GM12891 (cell line): ENCODE measurements at regions not wholly inside any gene's neighbourhood (a gene's known extent, or its start where the extent isn't known, plus 50 kb on each side); places are given as distances from the start of the nearest gene placed in this dataset.
A peak's percentile ranks its signal among the peaks of the same experiment; 100 is the strongest.

Experiments used
- DNase-seq: peaks from one replicate; pipeline ENCODE4 v3.0.0; 2011; ENCODE audit warnings: low spot score; ENCODE audit not compliant: insufficient read length
- FAIRE-seq: peaks from 2 replicates; lab custom pipeline; 2011; peaks lifted over from hg19 to GRCh38; lab: Jason Lieb, UNC
- PAX5 ChIP-seq: IDR thresholded peaks from 2 replicates; pipeline ENCODE4 v1.6.1; 2011; ENCODE audit warnings: low read length, moderate library complexity, mild to moderate bottlenecking; ENCODE audit not compliant: insufficient read depth, severe bottlenecking
- POLR2A ChIP-seq: IDR thresholded peaks from 2 replicates; pipeline ENCODE4 v1.6.1; 2011; ENCODE audit warnings: low read depth, low read length, control low read depth
- POLR2AphosphoS5 ChIP-seq: IDR thresholded peaks from 2 replicates; pipeline ENCODE4 v1.6.1; 2011; ENCODE audit warnings: low read depth, low read length, control low read depth
- POU2F2 ChIP-seq: IDR thresholded peaks from 2 replicates; pipeline ENCODE4 v1.6.1; 2011; ENCODE audit warnings: low read depth, mild to moderate bottlenecking, control low read depth, low read length, moderate library complexity
- SPI1 ChIP-seq: IDR thresholded peaks from 2 replicates; pipeline ENCODE4 v1.6.1; 2011; ENCODE audit warnings: low read depth, low read length, control low read depth
- TAF1 ChIP-seq: IDR thresholded peaks from 2 replicates; pipeline ENCODE4 v1.6.1; 2011; ENCODE audit warnings: low read depth, low read length, control low read depth

DNA sequence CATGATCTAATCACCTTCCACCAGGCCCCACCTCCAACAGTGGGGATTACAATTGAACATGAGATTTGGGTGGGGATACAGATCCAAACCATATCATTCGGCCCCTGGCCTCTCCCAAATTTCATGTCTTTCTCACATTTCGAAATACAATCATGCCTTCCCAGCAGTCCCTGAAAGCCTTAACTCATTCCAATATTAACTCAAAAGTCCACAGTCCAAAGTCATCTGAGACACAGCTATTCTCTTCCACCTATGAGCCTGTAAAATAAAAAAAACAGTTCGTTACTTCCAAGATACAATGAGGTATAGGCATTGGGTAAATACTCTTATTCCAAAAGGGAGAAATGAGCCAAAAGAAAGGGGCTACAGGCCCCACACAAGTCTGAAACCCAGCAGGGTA lies 222.6 kb downstream of the SOD2 start:
- DNase-seq (no peak), FAIRE-seq (no peak)
- TF ChIP-seq TAF1 (no peak), POLR2AphosphoS5 (no peak), PAX5 (no peak), POLR2A (no peak), POU2F2 (no peak), SPI1 (no peak)

DNA sequence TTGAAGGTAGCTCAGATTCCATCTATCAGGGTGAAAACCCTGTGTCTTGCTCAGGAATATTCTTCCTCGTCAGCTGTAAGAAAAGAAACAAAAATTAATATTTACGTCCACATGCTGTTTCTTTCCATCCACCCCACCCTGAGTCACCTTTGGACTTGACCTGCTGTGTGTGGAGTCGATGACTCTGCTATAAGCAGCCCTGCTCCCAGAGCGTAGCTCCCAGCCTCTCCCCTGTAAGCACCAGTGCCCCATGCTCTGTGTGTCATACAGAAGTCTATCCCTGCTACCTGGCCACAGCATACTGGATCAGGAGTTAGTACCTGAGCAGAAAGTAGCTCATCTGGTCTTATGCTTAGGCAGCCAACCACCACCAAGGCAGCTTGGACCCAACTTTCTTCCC lies 223.6 kb downstream of the SOD2 start:
- DNase-seq (no peak), FAIRE-seq (no peak)
- TF ChIP-seq SPI1, result no peak
- no peak for TF ChIP-seq POU2F2
- TF ChIP-seq TAF1, result no peak
- no peak for TF ChIP-seq PAX5
- TF ChIP-seq POLR2A, result no peak
- no peak for TF ChIP-seq POLR2AphosphoS5

DNA sequence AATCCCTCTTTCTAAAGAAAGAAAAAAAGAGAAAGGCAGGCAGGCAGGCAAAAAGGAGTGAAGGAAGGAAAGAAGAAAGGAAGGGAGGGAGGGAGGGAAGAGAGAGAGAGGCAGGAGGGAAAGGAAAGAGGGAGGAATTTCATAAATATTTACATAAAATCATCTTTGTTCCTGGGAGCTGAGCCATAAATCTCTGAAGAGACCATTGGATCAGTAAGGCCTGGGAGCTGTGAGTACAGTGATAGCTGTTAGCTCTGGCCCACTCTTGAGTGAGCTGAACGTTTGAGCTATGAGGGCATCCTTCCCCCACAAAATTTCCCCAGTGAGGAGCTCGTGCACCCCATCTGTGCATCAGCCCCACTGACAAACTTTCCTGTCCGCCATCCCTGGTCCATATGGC lies 224.0 kb downstream of the SOD2 start:
- TF ChIP-seq POLR2AphosphoS5 (no peak), TAF1 (no peak), SPI1 (no peak), PAX5 (no peak), POU2F2 (no peak), POLR2A (no peak)
- no peak for DNase-seq
- FAIRE-seq, result no peak

DNA sequence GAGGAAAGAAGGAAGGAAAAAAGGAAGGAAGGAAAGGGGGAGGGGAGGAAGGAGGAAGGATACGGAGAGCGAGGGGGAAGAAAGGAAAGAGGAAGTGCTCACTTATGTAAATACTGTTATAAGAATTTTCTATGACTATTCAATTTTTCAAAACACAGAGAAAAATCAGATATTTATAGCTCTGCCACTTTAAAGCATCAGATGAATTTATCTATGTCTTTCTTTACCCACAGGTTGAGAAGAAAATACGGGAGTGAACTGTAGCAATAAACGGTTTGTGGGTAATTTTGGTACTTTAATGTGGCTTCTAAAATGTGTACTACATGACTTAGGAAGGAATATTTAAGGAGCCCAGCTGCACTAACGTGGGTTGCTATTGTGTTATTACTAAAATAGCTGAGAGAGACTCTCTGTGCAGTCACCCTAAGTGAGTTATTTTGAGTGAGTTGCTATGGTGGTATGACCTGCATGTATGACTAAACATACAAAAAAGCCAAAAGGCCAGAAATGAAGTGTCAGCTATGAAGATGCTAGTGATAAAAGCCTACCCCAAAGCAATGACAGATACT lies 225.5 kb downstream of the SOD2 start:
- TF ChIP-seq PAX5 (no peak), POLR2AphosphoS5 (no peak), SPI1 (peak; percentile 94), POLR2A (no peak)
- FAIRE-seq, result peak; percentile 81
- DNase-seq, result peak; percentile 22

DNA sequence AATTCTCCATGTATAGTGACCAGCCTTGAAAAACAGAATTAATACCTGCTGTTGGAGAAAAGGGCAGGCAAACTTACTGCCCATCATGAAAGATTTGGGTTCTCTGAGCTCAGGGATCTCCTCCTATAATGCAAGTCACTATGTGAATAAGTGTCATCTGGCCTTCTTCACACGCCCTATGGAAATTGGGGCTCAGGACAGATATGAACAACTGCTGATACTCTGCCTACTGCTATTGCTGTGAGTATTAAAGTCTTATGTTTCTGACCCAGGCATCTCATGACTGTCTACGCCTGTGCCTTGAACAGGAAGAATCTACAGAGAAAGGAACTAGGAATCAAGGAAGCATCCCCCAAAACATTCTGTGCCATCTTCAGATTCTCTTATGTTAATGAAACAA lies 226.1 kb downstream of the SOD2 start:
- no peak for DNase-seq
- FAIRE-seq, result peak; percentile 41
- TF ChIP-seq TAF1, result no peak
- TF ChIP-seq PAX5, result no peak
- no peak for TF ChIP-seq SPI1
- TF ChIP-seq POLR2AphosphoS5, result no peak
- TF ChIP-seq POU2F2, result no peak
- TF ChIP-seq POLR2A, result no peak

DNA sequence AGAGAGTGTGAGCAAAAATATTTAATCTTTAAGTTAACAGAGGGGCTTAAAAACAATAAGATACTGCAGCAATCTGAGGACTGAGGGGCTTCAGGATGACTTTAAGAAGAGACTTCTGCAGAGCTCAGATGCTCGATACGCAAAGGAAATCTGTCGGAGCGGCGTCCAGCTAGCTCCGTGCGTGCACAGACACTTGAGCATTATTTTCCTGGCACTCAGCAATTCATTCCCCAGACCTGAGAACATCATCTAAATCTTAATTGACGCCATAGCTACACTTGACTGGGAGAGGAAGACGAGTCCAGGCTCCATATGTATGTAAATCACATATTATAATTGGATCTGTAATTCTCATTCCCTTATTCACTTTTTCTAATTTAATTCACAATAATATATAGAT lies 228.2 kb downstream of the SOD2 start:
- DNase-seq, result no peak
- FAIRE-seq, result no peak
- TF ChIP-seq POLR2AphosphoS5 (no peak), SPI1 (no peak), POU2F2 (no peak), POLR2A (no peak), TAF1 (no peak), PAX5 (no peak)

DNA sequence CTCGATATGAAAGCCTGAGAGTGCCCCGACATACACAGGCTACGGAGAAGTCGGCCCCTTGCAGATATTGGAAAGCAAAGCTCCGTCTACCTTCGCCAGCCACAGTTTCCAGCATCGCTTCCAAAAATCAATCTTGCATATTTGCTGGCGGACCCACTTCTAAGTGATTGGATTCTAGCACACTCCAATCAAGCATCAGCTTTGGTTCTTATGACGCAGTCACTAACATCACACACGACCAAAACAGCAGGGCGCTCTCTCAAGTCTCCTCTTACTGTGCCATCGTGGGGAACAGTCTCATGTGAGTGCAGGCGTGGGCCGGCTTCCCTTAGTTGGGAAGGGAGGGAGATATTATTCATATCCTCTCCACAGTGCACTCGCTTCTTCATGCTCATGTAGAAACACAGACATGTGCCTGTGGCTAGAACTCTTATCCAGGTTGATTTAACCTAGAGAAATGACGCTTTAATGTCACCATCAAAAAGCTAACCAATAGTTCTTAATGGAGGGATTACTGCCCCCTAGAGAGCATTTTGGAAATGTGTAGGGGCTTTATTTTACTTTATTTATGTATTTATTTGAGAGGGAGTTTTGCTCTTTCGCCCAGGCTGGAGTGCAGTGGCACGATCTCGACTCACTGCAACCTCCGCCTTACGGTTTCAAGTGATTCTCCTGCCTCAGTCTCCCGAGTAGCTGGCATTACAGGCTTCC lies 229.8 kb downstream of the SOD2 start:
- TF ChIP-seq POLR2AphosphoS5 (no peak), POLR2A (no peak), POU2F2 (no peak), PAX5 (no peak), SPI1 (no peak), TAF1 (no peak)
- DNase-seq (no peak), FAIRE-seq (no peak)

DNA sequence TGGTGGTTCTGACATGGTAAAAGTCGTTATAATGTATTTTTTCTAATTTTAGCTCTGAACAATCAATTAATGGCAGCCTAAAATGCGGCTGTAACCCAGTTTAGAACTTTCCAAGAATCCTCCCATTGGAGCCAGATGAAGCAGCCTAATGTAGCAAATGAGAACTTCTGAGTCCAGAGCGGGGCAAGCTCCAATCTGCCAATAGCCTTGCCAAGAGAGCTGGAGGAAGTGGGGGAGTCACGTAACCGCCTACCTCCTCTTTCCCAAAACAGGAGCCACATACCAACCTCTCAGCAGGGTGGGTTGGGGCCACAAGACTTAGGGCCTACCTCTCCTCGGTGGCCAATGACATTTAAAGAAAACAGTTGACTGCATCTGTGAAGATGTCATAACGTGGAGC lies 230.6 kb downstream of the SOD2 start:
- DNase-seq (no peak), FAIRE-seq (no peak)

DNA sequence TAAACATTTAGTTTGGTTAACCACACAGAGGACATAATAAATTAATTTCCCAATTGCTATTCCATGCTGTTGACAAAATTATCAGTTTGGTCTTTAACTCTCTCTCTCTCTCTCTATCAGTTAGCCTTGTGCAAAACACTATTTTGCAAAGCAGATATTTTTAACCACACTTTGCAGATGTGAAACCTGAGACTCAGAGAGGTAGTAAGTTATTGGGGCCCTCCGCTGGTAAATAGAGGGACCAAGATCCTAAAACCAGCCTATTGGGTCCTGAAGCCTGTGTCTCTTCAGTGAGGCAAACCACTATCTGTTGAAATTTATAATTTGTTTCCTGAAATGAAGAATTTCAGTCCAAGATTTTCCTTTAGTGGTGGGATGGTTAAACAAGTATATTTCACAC lies 231.0 kb downstream of the SOD2 start:
- FAIRE-seq, result peak; percentile 35
- TF ChIP-seq TAF1 (no peak), SPI1 (peak; percentile 58)
- DNase-seq, result peak; percentile 27

More for the DNA sequence above, 230.6 kb downstream of the SOD2 start:
- TF ChIP-seq POU2F2, result no peak

DNA sequence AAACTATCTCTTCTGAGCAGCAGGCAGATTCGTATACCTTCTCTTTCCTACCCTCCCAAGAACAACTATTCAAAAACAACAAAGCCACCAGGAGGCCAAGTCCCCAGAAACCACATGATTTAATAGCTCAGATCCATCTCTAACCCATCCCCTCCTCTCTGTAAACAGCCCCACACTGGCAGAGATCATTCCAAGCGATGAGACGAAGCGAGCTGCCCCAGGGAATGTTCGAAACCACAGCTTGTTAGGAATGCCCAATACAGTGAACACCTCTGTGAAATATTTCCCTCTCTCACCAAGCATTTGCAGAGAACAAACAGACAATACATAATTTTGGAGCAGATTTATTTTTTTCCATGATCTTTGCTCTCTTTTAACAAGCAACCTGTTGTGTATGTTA lies 231.8 kb downstream of the SOD2 start:
- no peak for TF ChIP-seq POU2F2
- no peak for TF ChIP-seq SPI1
- no peak for TF ChIP-seq TAF1
- TF ChIP-seq PAX5, result no peak
- no peak for TF ChIP-seq POLR2AphosphoS5
- TF ChIP-seq POLR2A, result no peak
- FAIRE-seq (no peak), DNase-seq (no peak)
